ENCODE measurements at regions not wholly inside any gene's neighbourhood (a gene's known extent, or its start where the extent isn't known, plus 50 kb on each side); places are given as distances from the start of the nearest gene placed in this dataset.

DNA sequence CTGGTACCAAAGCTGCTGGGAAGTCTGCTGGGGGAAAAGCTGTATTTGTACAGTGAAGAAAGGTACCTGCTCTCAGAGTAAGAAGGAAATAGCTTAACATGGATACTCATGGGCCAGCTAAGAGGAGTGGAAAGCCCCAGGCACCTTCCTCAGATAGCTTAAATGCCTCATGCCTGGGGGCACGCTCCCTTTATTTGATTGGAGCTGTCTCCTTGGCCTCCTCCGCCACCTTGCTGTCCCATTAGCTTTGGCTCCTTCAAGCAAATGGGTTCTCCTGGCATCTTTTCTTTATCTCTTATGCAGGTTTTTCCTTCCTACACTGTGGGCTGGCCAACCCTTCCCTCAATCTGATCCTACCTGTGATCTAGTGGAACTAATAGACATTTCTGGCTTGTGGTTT, 318.5 kb downstream of the SH2D4B start:
- TF ChIP-seq, protein P1, sequence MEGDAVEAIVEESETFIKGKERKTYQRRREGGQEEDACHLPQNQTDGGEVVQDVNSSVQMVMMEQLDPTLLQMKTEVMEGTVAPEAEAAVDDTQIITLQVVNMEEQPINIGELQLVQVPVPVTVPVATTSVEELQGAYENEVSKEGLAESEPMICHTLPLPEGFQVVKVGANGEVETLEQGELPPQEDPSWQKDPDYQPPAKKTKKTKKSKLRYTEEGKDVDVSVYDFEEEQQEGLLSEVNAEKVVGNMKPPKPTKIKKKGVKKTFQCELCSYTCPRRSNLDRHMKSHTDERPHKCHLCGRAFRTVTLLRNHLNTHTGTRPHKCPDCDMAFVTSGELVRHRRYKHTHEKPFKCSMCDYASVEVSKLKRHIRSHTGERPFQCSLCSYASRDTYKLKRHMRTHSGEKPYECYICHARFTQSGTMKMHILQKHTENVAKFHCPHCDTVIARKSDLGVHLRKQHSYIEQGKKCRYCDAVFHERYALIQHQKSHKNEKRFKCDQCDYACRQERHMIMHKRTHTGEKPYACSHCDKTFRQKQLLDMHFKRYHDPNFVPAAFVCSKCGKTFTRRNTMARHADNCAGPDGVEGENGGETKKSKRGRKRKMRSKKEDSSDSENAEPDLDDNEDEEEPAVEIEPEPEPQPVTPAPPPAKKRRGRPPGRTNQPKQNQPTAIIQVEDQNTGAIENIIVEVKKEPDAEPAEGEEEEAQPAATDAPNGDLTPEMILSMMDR (IDR thresholded peaks at IDR 0.05; ENCODE audit: low read depth, low read length): no peak
- no peak for TF ChIP-seq POLR2A (IDR thresholded peaks at IDR 0.05; ENCODE audit: extremely low read depth, insufficient read length)
- TF ChIP-seq, protein P2, sequence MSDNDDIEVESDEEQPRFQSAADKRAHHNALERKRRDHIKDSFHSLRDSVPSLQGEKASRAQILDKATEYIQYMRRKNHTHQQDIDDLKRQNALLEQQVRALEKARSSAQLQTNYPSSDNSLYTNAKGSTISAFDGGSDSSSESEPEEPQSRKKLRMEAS (IDR thresholded peaks at IDR 0.05; ENCODE audit: low read depth, low read length): no peak
